NB4 (cell line): ENCODE measurements at regions not wholly inside any gene's neighbourhood (a gene's known extent, or its start where the extent isn't known, plus 50 kb on each side); places are given as distances from the start of the nearest gene placed in this dataset.

Experiments used
- CTCF ChIP-seq: IDR thresholded peaks from one replicate; pipeline ENCODE4 v1.5.1; 2012; ENCODE audit warnings: low read depth, low read length
- MAX ChIP-seq: IDR thresholded peaks from 2 replicates; pipeline ENCODE4 v1.6.1; 2011; ENCODE audit warnings: low read depth, low read length
- MYC ChIP-seq: IDR thresholded peaks from 2 replicates; pipeline ENCODE4 v1.6.1; 2011; ENCODE audit warnings: low read depth, low read length
- POLR2A ChIP-seq: IDR thresholded peaks from 2 replicates; pipeline ENCODE4 v1.6.1; 2011; ENCODE audit warnings: mild to moderate bottlenecking; ENCODE audit not compliant: insufficient read length; ENCODE audit errors: extremely low read depth

GRCh38 chr2:147760984-147761383 is 83.8 kb upstream of the ACVR2A start:
- TF ChIP-seq CTCF, result no peak
- TF ChIP-seq MAX, result no peak
- no peak for TF ChIP-seq POLR2A
- no peak for TF ChIP-seq MYC
